Memory B cell (primary cell): ENCODE measurements at regions not wholly inside any gene's neighbourhood (a gene's known extent, or its start where the extent isn't known, plus 50 kb on each side); places are given as distances from the start of the nearest gene placed in this dataset.

Experiments used
- ATAC-seq: fragments of 150-1000 bp; cut with Tn5 transposase; 2 replicates; pipeline ENCODE4 v1.10.0; 2021; ENCODE audit warnings: low read depth, mild to moderate bottlenecking, moderate library complexity
- DNase-seq, 2 donors: peaks; one replicate each; pipeline ENCODE4 v3.0.0; 2022; ENCODE audit warnings: low spot score in 2 of 2
- H3K27ac Mint-ChIP-seq: one replicate; pipeline ENCODE4 v1.8.0; 2022; ENCODE audit warnings: mild to moderate bottlenecking, moderate library complexity, mixed read lengths
- H3K27me3 Mint-ChIP-seq: one replicate; pipeline ENCODE4 v1.8.0; 2022; ENCODE audit warnings: mixed read lengths
- H3K36me3 Mint-ChIP-seq: one replicate; pipeline ENCODE4 v1.8.0; 2022; ENCODE audit warnings: mild to moderate bottlenecking, mixed read lengths
- H3K4me1 Mint-ChIP-seq: one replicate; pipeline ENCODE4 v1.8.0; 2022; ENCODE audit warnings: mixed read lengths
- H3K4me3 Mint-ChIP-seq: one replicate; pipeline ENCODE4 v1.8.0; 2022; ENCODE audit warnings: mild to moderate bottlenecking, moderate library complexity, mixed read lengths
- H3K9me3 Mint-ChIP-seq: one replicate; pipeline ENCODE4 v1.8.0; 2022; ENCODE audit warnings: mixed read lengths

DNA sequence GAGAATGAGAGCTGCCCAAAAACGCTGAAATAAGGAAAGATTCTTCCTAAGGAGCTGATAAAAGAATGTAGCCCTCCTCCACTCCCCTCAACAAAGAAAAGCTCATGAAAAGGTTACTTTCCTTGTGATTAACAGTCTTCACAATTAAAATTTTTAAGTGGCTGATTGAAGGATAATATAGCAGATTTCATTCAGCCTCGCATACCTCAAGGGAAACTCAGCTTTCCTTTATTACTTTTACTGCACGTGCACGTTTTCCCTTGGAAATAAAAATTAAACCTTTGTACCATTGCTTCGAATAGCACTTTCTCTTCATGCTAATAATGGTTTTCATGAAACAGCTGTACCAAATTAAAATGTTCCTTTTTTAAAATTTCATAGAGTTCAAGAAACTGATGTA lies 234.0 kb upstream of the GRAMD2B start:
- Mint-ChIP-seq H3K4me1 (no peaks in the 10 kb centered on the region), H3K27me3 (no peaks in the 10 kb centered on the region), H3K36me3 (no peaks in the 10 kb centered on the region), H3K4me3 (no peak overlapping the region), H3K9me3 (no peaks in the 10 kb centered on the region), H3K27ac (no peak overlapping the region)
- no peak for DNase-seq
- ATAC-seq = no peak

DNA sequence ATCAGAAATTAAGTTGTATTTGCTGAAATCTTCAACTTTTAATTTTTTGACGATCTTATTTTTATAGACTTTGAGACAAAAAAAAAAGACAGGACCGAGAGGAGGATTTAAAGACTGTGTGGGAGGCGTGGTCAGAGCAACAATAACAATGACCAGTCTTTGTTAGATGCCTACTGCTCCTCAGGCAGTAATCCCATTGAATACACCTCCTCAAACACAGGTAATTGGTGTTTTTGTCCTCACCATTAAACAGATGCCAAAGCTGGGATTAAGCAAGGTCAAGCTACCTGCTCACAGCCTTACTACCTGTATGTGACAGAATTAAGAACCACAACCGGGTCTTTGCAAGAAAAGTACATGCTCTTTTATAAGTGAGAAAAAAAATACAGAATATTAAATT lies 233.3 kb upstream of the GRAMD2B start:
- no peaks in the 10 kb centered on the region for H3K4me1 Mint-ChIP-seq
- H3K9me3 Mint-ChIP-seq = no peaks in the 10 kb centered on the region
- no peaks in the 10 kb centered on the region for H3K27me3 Mint-ChIP-seq
- no peaks in the 10 kb centered on the region for H3K36me3 Mint-ChIP-seq
- H3K4me3 Mint-ChIP-seq = no peak overlapping the region
- ATAC-seq (no peak), DNase-seq (no peak)
- no peak overlapping the region for H3K27ac Mint-ChIP-seq

DNA sequence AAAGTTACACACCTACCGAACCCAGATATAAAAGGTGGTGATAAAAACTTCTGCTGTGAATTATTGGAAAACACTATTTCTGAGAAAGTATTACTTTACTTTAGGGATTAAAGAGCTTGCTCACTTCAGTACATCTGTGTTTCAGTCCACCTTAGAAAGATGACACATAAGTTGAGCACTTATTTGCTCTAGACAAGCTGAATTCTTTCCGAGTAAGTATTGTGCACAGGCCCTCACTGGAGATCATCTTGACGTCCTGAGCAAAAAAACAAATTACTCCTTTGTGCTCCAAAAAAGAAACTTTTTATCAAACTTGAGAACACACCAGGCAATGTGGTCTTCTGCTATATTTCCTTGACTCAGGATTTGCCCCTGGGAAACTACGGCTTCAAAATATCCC lies 231.0 kb upstream of the GRAMD2B start:
- Mint-ChIP-seq H3K36me3 (no peaks in the 10 kb centered on the region), H3K27me3 (no peaks in the 10 kb centered on the region), H3K4me1 (no peaks in the 10 kb centered on the region), H3K4me3 (no peak overlapping the region), H3K9me3 (no peaks in the 10 kb centered on the region), H3K27ac (no peak overlapping the region)
- no peak for ATAC-seq
- DNase-seq = no peak

DNA sequence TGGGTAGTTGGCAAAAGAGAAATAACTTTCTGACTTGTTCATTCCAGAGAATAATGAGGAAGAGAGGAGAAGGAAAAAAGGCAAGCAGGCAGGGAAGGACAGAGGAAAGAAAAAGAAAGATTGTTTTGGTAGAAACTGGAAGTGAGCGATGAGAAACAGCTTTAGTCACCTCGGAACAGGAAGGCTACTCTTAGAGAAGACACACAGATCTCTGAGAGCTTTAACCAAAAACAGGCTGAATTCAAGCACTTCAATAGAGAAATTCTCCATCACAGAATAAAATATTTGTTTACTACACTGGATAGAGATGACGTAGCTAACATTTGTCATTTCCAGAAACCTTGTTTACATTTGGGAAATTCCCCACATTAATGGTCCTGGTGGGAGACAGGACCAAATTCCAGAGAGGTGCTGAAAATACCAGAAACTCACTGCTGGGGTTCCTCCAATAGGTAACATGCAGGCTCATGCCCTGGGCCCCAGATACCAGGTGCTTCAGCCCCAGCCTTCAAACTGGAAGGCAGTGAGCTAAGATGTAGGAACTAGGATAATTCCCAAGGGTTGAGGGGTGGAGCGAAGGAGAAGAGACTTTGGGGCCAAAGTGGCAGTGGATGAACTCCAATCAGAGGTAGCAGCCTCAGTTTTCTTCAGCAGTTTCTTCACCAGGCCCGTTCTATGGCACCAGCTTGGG lies 227.7 kb upstream of the GRAMD2B start:
- no peaks in the 10 kb centered on the region for H3K36me3 Mint-ChIP-seq
- H3K27me3 Mint-ChIP-seq = peaks cover 1% of the 10 kb centered on the region
- no peaks in the 10 kb centered on the region for H3K4me1 Mint-ChIP-seq
- DNase-seq (no peak), ATAC-seq (no peak)
- H3K27ac Mint-ChIP-seq = no peak overlapping the region
- no peaks in the 10 kb centered on the region for H3K9me3 Mint-ChIP-seq
- no peak overlapping the region for H3K4me3 Mint-ChIP-seq

DNA sequence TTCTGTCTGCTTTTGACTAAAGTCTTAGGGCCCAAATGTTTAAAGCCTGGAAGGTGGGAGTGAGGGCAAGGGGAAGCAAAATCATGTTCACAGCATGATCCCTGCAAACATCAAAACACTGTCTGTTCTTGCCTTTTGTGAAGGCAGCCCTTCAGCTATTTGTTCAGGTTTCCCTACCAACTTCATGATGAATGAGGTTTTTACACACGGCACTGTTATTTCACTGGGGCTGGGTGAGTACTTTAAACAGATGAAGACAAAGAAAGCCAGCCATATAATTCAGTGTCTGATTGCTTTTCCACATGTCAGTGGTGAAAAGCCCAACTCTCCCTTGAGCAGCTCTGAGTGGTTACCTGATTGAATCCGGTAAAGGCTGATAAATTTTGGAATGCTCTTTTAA lies 224.7 kb upstream of the GRAMD2B start:
- Mint-ChIP-seq H3K27ac (no peak overlapping the region), H3K4me3 (no peak overlapping the region), H3K27me3 (peaks cover 1% of the 10 kb centered on the region), H3K4me1 (no peaks in the 10 kb centered on the region), H3K36me3 (no peaks in the 10 kb centered on the region), H3K9me3 (no peaks in the 10 kb centered on the region)
- no peak for ATAC-seq
- DNase-seq = no peak

DNA sequence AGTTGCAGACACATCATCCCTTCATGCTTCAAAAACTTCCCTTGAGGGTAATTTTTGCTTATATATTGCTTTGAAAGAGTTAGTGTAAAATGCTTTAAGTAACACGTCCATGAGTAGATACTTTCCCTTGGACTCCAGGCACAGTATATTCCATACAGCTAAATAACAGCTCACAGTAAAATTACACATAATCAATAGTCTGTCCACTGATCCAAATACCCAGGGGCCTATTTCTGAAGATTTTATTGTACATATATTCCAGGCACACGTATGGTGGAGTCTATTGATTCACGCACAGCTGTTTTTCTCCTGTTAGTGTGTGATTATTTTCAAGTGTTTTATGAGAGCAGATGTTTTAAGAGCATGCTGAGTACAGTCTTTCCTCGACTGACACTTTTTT lies 223.7 kb upstream of the GRAMD2B start:
- Mint-ChIP-seq H3K4me1 (no peaks in the 10 kb centered on the region), H3K9me3 (no peaks in the 10 kb centered on the region), H3K27me3 (peaks cover 1% of the 10 kb centered on the region), H3K4me3 (no peak overlapping the region), H3K27ac (no peak overlapping the region), H3K36me3 (no peaks in the 10 kb centered on the region)
- no peak for ATAC-seq
- no peak for DNase-seq

DNA sequence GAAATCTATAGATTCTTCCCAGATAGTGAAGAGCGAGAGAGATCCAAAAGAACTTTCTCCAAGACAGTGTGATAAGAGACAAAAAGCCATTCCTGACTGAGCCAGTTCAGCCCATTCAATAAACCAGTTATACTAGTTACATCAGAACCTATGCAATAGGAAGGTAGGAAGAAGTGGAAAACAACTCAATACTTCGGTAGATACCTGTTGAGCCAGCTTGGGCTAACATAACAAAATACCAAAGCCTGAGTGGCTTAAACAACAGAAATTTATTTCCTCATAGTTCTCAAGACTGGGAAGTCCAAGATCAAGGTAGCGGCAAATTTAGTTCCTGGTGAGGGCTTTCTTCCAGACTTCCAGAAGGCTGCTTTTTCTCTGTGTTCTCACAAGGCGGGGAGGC lies 214.5 kb upstream of the GRAMD2B start:
- no peaks in the 10 kb centered on the region for H3K27me3 Mint-ChIP-seq
- peaks cover 4% of the 10 kb centered on the region for H3K9me3 Mint-ChIP-seq
- ATAC-seq = no peak
- H3K4me1 Mint-ChIP-seq = no peaks in the 10 kb centered on the region
- no peak overlapping the region for H3K27ac Mint-ChIP-seq
- H3K4me3 Mint-ChIP-seq = no peak overlapping the region
- H3K36me3 Mint-ChIP-seq = no peaks in the 10 kb centered on the region
- DNase-seq = no peak

DNA sequence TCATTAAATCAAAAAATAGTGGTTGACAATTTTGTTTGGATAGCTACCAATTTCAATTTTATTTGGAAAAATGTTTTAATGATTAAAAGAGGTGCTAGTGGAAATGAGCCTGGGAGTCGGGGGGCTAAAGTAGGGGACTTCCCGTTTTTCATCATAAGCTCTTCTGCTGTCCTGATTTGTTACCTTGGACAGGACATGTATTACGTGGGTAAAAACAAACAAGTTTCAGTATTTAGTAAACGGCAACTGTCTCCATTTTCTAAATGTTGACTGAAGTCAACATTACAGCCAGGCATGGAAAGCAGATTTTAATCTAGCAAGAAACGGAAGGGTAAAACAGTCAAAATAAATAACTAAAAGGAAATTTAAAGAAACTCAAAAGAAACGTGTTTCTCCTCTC lies 212.3 kb upstream of the GRAMD2B start:
- DNase-seq = no peak
- Mint-ChIP-seq H3K27me3 (no peaks in the 10 kb centered on the region), H3K27ac (no peak overlapping the region), H3K36me3 (no peaks in the 10 kb centered on the region), H3K4me1 (no peaks in the 10 kb centered on the region), H3K4me3 (no peak overlapping the region), H3K9me3 (no peaks in the 10 kb centered on the region)
- no peak for ATAC-seq

DNA sequence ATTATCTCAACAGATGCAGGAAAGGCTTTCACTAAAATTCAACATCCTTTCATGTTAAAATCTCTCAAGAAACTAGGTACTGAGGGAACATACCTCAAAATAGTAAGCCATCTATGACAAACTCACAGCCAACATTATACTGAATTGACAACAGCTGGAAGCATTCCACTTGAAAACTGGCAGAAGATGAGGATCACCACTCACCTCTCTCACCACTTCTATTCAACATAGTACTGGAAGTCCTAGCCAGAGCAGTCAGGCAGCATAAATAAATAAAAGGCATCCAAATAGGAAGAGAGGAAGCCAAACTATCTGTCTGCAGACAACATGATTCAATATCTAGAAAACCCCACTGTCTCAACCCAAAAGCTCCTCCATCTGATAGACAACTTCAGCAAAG lies 203.6 kb upstream of the GRAMD2B start:
- Mint-ChIP-seq H3K27me3 (peaks cover 1% of the 10 kb centered on the region), H3K4me1 (no peaks in the 10 kb centered on the region), H3K4me3 (no peak overlapping the region), H3K27ac (no peak overlapping the region), H3K9me3 (peaks cover 4% of the 10 kb centered on the region), H3K36me3 (no peaks in the 10 kb centered on the region)
- DNase-seq = no peak
- no peak for ATAC-seq

DNA sequence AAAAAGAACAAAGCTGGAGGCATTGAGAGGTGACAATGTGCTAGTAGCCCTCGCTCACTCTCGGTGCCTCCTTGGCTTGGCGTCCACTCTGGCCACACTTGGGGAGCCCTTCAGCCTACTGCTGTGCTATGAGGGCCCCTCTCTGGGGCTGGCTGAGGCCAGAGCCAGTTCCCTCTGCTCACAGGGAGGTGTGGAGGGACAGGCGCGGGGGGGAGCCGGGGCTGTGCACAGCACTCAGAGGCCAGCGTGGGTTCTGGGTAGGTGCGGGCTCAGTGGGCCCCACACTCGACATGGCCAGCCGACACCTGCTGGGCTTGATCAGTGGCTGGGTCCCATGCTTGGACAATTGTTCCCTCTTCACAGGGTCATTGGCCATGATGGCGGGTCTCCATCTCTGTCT lies 202.5 kb upstream of the GRAMD2B start:
- Mint-ChIP-seq H3K27me3 (peaks cover 1% of the 10 kb centered on the region), H3K4me3 (no peak overlapping the region), H3K36me3 (no peaks in the 10 kb centered on the region), H3K27ac (no peak overlapping the region), H3K4me1 (no peaks in the 10 kb centered on the region), H3K9me3 (peaks cover 4% of the 10 kb centered on the region)
- DNase-seq (no peak), ATAC-seq (no peak)

DNA sequence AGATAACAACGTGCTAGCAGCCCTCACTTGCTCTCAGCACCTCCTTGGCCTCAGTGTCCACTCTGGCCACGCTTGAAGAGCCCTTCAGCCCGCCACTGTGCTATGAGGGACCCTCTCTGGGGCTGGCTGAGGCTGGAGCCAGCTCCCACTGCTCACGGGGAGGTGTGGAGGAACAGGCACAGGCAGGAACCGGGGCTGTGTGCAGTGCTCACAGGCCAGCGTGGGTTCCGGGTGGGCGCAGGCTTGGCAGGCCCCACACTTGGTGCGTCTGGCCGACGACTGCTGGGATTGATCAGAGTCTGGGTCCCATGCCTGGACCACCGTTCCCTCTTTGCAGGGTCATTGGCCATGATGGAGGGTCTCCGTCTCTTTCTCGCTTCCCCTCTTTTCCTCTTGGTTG lies 194.3 kb upstream of the GRAMD2B start:
- Mint-ChIP-seq H3K36me3 (no peaks in the 10 kb centered on the region), H3K4me3 (no peak overlapping the region), H3K27me3 (peaks cover 5% of the 10 kb centered on the region), H3K4me1 (no peaks in the 10 kb centered on the region), H3K9me3 (peaks cover 3% of the 10 kb centered on the region), H3K27ac (no peak overlapping the region)
- no peak for ATAC-seq
- no peak for DNase-seq

DNA sequence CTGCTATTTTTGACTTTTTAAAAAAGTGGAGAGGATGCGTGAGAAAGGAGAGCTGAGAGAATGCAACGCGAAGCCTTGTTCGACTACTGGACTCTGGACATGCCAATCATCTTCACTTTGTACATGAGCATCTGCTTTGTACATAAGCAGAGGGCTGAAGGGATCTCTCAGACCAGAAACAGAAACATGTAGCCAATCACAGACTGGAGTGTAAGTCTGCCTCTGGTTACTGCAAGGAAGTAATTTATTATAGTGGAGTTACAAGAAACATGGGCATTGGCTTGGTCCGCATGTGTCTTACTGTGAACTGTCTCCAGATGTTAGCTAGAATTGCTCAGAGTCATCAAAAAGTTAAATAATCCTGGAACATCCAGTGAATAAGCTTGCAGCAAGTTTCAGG lies 190.0 kb upstream of the GRAMD2B start:
- Mint-ChIP-seq H3K36me3 (no peaks in the 10 kb centered on the region), H3K27me3 (peaks cover 1% of the 10 kb centered on the region), H3K27ac (no peak overlapping the region), H3K4me3 (no peak overlapping the region), H3K4me1 (no peaks in the 10 kb centered on the region), H3K9me3 (peaks cover 2% of the 10 kb centered on the region)
- DNase-seq (no peak), ATAC-seq (no peak)

DNA sequence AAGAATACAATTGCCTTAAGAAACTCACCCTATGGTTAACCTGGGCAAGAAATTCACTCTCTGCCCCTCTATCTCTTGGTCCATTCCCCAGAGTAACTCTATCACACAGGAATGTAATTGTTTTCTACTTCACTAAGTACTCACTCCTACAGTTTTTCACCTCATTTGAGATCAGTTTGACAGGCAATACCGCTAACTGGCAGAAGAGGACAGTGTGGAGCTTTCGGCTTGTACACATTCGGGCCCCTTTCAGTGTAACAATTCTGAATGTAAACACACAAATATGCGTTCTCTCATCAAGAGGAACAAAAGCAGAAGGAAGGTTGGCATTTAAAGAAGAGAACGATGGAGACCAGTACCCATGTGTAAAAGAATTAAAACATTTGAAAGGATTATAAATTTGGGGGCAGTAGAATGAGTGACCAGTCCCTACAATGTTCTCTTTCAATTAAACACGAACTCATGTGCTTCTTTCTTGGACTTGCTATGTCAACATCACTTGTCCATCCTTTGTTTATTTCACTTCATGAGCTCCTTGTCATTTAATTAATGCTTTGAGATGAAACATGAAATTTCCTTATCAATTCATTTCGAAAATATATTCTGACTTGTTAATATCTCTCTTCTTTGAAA lies 188.5 kb upstream of the GRAMD2B start:
- Mint-ChIP-seq H3K36me3 (no peaks in the 10 kb centered on the region), H3K4me3 (no peak overlapping the region), H3K4me1 (no peaks in the 10 kb centered on the region), H3K9me3 (no peaks in the 10 kb centered on the region), H3K27me3 (peaks cover 1% of the 10 kb centered on the region), H3K27ac (no peak overlapping the region)
- DNase-seq = no peak
- ATAC-seq = no peak

DNA sequence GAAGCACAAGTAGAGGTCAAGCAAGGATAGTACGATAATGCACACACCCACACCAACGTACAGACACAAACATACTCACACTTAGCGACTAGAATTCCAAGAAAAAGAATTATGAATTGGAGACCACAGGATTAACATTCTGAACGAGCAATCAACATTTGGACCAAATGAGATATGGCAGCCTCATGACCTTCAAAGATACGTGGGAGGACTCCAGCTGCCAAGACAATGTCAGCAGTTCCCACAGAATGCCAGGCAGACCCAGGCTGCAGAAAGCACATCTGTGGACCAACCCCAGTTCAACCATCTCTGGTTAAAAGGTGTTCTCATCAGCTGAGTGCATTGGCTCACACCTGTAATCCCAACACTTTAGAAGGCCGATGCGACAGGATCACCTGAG lies 187.6 kb upstream of the GRAMD2B start:
- Mint-ChIP-seq H3K4me1 (no peaks in the 10 kb centered on the region), H3K9me3 (no peaks in the 10 kb centered on the region), H3K27ac (no peak overlapping the region), H3K27me3 (peaks cover 3% of the 10 kb centered on the region), H3K4me3 (no peak overlapping the region), H3K36me3 (no peaks in the 10 kb centered on the region)
- ATAC-seq (no peak), DNase-seq (no peak)

DNA sequence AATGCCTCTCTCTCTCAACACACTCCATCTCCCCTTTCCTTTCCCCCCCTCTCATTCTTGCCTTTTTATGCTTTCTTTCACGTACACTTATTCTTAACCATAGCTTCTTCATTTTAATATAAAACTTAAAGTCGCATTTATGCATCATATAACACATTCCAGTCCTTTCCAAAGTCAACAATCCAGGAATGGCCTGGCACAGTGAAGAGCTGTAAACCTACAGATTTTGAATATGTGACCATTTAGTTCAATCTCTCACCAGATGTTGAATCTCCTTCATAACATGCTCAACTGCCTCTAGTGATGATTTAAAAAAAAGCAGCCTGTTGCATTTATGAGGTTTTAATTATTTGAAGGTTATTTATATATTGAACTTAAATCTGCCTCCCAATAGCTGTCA lies 186.2 kb upstream of the GRAMD2B start:
- H3K36me3 Mint-ChIP-seq = no peaks in the 10 kb centered on the region
- no peaks in the 10 kb centered on the region for H3K9me3 Mint-ChIP-seq
- H3K4me3 Mint-ChIP-seq = no peak overlapping the region
- no peaks in the 10 kb centered on the region for H3K4me1 Mint-ChIP-seq
- no peak for ATAC-seq
- DNase-seq = no peak
- no peak overlapping the region for H3K27ac Mint-ChIP-seq
- peaks cover 3% of the 10 kb centered on the region for H3K27me3 Mint-ChIP-seq
